ENCODE measurements at regions not wholly inside any gene's neighbourhood (a gene's known extent, or its start where the extent isn't known, plus 50 kb on each side); places are given as distances from the start of the nearest gene placed in this dataset.
"Not testable (repeated sequence)": the region's sequence is repeated elsewhere in the genome, so short reads cannot be mapped to it uniquely, and the experiment has no call there.

DNA sequence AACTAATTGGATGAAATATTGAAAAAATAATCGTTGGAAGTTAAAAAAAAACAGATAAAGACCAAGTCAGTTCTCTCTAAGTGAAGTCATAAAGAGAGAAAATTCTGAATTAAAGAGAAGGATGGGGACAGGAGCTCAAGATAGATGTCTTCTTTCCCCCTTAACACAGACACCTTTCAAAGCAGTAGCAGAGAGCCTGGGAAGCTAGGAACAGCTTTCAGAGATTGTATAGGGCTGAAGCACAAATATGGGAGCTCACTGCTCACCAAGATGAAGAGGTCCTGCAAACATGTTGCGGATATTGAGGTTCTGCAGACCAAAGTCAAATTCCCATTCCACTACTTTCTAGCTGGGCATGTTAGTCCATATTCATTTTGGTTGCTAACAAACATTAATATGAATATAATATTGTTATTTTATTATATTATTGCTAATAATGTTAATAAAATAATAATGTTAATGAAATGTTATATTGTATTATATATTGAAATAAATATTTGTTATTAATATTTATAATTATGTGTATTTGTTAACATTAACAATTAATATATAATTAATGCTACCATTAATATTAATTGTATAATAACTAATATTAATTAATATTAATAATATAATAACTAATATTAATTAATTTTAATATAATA lies 319.1 kb downstream of the OXSM start:
- H3K4me3 ChIP-seq (ENCODE audit: low read depth, low read length) = no peak overlapping the region
- no peak for DNase-seq (ENCODE audit: low read depth)
- no peaks in the 10 kb centered on the region for H3K27me3 ChIP-seq (ENCODE audit: control insufficient read depth, insufficient read depth, low read length)
- TF ChIP-seq, protein P1, sequence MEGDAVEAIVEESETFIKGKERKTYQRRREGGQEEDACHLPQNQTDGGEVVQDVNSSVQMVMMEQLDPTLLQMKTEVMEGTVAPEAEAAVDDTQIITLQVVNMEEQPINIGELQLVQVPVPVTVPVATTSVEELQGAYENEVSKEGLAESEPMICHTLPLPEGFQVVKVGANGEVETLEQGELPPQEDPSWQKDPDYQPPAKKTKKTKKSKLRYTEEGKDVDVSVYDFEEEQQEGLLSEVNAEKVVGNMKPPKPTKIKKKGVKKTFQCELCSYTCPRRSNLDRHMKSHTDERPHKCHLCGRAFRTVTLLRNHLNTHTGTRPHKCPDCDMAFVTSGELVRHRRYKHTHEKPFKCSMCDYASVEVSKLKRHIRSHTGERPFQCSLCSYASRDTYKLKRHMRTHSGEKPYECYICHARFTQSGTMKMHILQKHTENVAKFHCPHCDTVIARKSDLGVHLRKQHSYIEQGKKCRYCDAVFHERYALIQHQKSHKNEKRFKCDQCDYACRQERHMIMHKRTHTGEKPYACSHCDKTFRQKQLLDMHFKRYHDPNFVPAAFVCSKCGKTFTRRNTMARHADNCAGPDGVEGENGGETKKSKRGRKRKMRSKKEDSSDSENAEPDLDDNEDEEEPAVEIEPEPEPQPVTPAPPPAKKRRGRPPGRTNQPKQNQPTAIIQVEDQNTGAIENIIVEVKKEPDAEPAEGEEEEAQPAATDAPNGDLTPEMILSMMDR (IDR thresholded peaks at IDR 0.05; ENCODE audit: insufficient read depth, low read length, poor library complexity, severe bottlenecking) = no peak
- H3K36me3 ChIP-seq (ENCODE audit: control insufficient read depth, insufficient read depth, low read length) = no peaks in the 10 kb centered on the region

DNA sequence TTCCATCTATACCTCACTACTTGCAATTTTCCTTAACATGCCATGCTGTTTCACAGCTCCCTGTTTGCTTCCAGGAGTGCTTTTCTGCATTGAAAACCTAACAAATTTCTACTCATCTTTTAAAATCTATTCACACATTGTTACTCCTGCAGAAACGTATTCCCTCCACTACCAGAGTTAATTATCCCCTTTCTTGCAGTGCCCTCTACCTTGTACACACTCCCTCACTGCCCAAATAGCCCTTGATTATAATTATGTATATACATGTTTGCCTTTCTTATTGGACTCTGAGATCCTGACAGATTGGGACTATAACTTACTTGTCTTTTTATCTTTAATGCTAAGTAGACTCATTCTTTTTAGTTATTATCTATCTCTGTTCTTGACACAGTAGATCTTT lies 325.0 kb downstream of the OXSM start:
- Histone ChIP-seq H3K4me3 (ENCODE audit: low read depth, low read length) (no peak overlapping the region), H3K36me3 (ENCODE audit: control insufficient read depth, insufficient read depth, low read length) (no peaks in the 10 kb centered on the region), H3K27me3 (ENCODE audit: control insufficient read depth, insufficient read depth, low read length) (no peaks in the 10 kb centered on the region)
- DNase-seq (ENCODE audit: low read depth) = no peak
- TF ChIP-seq, protein P1 (IDR thresholded peaks at IDR 0.05; ENCODE audit: insufficient read depth, low read length, poor library complexity, severe bottlenecking) = no peak

DNA sequence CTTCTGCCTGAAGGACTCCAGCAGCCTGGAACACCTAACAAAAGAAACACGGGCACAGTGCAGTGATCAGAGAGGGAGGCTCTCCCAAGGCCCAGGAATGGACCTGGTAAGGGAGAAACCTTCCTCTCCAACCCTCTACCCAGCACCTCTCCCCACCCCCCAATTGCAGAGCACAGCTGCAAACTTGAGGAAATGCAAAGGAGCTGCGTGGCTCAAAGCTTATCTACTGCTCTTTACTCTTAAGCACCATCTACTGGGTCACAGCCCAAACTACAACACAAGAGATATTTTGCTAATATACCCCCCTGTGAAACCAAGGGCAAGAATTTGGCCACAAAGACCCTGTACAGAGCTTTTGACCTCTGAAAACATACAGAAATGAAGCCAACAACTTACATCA lies 328.3 kb downstream of the OXSM start:
- no peak overlapping the region for H3K4me3 ChIP-seq (ENCODE audit: low read depth, low read length)
- TF ChIP-seq, protein P1 (IDR thresholded peaks at IDR 0.05; ENCODE audit: insufficient read depth, low read length, poor library complexity, severe bottlenecking) = peak; percentile 51
- H3K27me3 ChIP-seq (ENCODE audit: control insufficient read depth, insufficient read depth, low read length) = no peaks in the 10 kb centered on the region
- no peaks in the 10 kb centered on the region for H3K36me3 ChIP-seq (ENCODE audit: control insufficient read depth, insufficient read depth, low read length)
- DNase-seq (ENCODE audit: low read depth) = no peak

DNA sequence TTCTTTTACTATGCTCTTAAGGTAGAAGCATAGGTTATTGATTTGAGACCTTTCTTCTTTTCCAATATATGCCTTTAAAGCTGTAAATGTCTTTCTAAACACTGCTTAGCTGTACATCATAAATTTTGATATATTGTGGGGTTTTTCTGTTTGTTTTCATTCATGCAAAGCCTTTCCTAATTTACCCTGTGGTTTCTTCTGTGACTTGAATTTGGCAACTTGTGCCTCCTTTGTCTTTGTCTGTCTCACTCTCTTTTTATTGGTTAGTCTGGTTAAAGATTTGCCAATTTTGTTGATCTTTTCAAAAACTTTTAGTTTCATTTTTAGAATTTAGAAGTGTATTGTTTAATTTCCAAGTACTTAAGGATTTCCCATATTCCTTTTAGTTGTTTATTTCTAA lies 343.1 kb downstream of the OXSM start:
- H3K4me3 ChIP-seq (ENCODE audit: low read depth, low read length) = no peak overlapping the region
- peak; percentile 7 for DNase-seq (ENCODE audit: low read depth)

DNA sequence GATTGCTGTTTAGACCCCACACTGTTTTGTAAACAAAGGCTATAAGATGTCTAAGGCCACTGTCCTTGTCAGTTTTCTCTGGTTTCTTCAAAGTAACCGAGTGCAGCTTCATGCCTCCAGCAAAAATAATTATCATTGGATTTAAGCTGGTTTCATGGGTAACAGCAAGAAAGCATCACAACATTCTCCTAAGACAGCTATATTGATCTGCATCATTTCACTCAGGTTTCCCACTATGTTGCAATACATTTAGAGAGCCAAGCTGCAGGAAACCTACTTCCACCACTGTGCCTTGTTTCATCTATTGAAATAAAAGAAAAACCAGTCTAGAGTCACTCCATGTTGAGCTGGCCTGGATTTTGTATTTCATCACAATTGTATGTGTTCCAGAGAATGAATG lies 351.4 kb downstream of the OXSM start:
- H3K27me3 ChIP-seq (ENCODE audit: control insufficient read depth, insufficient read depth, low read length) = no peaks in the 10 kb centered on the region
- TF ChIP-seq, protein P1 (IDR thresholded peaks at IDR 0.05; ENCODE audit: insufficient read depth, low read length, poor library complexity, severe bottlenecking) = no peak
- no peak for DNase-seq (ENCODE audit: low read depth)
- no peak overlapping the region for H3K4me3 ChIP-seq (ENCODE audit: low read depth, low read length)
- H3K36me3 ChIP-seq (ENCODE audit: control insufficient read depth, insufficient read depth, low read length) = no peaks in the 10 kb centered on the region

More for the DNA sequence above, 343.1 kb downstream of the OXSM start:
- Histone ChIP-seq H3K36me3 (ENCODE audit: control insufficient read depth, insufficient read depth, low read length) (no peaks in the 10 kb centered on the region), H3K27me3 (ENCODE audit: control insufficient read depth, insufficient read depth, low read length) (no peaks in the 10 kb centered on the region)
- TF ChIP-seq, protein P1 (IDR thresholded peaks at IDR 0.05; ENCODE audit: insufficient read depth, low read length, poor library complexity, severe bottlenecking) = no peak

DNA sequence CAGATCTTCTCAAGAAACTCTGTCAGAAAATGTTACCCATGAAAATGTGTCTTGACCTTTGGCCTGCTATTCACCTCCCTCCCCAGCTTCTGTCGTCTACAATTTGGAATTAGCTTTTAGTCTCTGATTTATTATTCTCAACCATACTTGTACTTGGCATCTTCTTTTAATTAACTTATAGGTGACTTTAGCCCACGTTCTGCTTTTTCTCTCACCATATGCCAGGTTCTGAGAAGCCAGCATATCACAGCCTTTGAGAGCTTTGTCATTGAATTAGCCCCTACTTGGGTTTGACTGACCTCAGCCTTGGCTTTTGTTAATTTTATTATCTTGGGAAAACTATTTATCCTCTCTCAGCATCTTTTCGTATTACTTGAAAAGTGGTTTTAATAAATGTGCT lies 355.9 kb downstream of the OXSM start:
- H3K36me3 ChIP-seq (ENCODE audit: control insufficient read depth, insufficient read depth, low read length) = no peaks in the 10 kb centered on the region
- no peak for DNase-seq (ENCODE audit: low read depth)
- H3K27me3 ChIP-seq (ENCODE audit: control insufficient read depth, insufficient read depth, low read length) = no peaks in the 10 kb centered on the region
- TF ChIP-seq, protein P1 (IDR thresholded peaks at IDR 0.05; ENCODE audit: insufficient read depth, low read length, poor library complexity, severe bottlenecking) = no peak
- H3K4me3 ChIP-seq (ENCODE audit: low read depth, low read length) = no peak overlapping the region

DNA sequence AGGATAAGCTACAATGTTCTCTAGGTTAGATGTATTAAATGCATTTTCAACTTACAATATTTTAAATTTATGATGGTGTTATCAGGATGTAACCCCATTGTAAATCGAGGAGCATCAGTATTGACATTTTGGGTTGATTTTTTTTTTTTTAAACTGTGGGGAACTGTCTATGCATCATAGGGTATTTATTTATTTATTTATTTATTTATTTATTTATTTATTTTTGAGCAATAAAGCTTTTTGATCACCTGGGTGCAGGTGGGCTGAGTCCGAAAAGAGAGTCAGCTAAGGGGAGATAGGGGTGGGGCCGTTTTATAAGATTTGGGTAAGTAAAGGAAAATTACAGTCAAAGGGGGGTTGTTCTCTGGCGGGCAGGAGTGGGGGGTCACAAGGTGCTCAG lies 367.5 kb downstream of the OXSM start:
- not testable (repeated sequence) for DNase-seq (ENCODE audit: low read depth)

More for the DNA sequence above, 367.5 kb downstream of the OXSM start:
- not testable (repeated sequence) for H3K4me3 ChIP-seq (ENCODE audit: low read depth, low read length); H3K27me3 ChIP-seq (ENCODE audit: control insufficient read depth, insufficient read depth, low read length); H3K36me3 ChIP-seq (ENCODE audit: control insufficient read depth, insufficient read depth, low read length)
